ENCODE measurements at regions not wholly inside any gene's neighbourhood (a gene's known extent, or its start where the extent isn't known, plus 50 kb on each side); places are given as distances from the start of the nearest gene placed in this dataset.
"Not testable (repeated sequence)": the region's sequence is repeated elsewhere in the genome, so short reads cannot be mapped to it uniquely, and the experiment has no call there.

- DNase-seq (ENCODE audit: low read depth in 1 of 2, low spot score in 1 of 2): no peak
These were observed 388.2 kb upstream of the WWC1 start for GRCh38 chr5:167903243-167903642.

- no peak for DNase-seq (ENCODE audit: low read depth in 1 of 2, low spot score in 1 of 2)
These were observed 387.8 kb upstream of the WWC1 start for GRCh38 chr5:167903659-167904058.

- no peak for DNase-seq (ENCODE audit: low read depth in 1 of 2, low spot score in 1 of 2)
These were observed 385.3 kb upstream of the WWC1 start for GRCh38 chr5:167905919-167906853.

GRCh38 chr5:167908606-167909005, 382.8 kb upstream of the WWC1 start:
- DNase-seq (ENCODE audit: low read depth in 1 of 2, low spot score in 1 of 2): no peak

- DNase-seq (ENCODE audit: low read depth in 1 of 2, low spot score in 1 of 2): no peak
These were observed 378.3 kb upstream of the WWC1 start for GRCh38 chr5:167912941-167913665.

GRCh38 chr5:167915237-167915636, 376.2 kb upstream of the WWC1 start:
- DNase-seq (ENCODE audit: low read depth in 1 of 2, low spot score in 1 of 2): no peak

- no peak for DNase-seq (ENCODE audit: low read depth in 1 of 2, low spot score in 1 of 2)
These were observed 375.2 kb upstream of the WWC1 start for GRCh38 chr5:167916261-167916691.

- no peak for DNase-seq (ENCODE audit: low read depth in 1 of 2, low spot score in 1 of 2)
These were observed 374.7 kb upstream of the WWC1 start for GRCh38 chr5:167916706-167917105.

GRCh38 chr5:167918184-167918812, 373.1 kb upstream of the WWC1 start:
- DNase-seq (ENCODE audit: low read depth in 1 of 2, low spot score in 1 of 2): no peak

- no peak for DNase-seq (ENCODE audit: low read depth in 1 of 2, low spot score in 1 of 2)
These were observed 372.5 kb upstream of the WWC1 start for GRCh38 chr5:167918813-167919483.

- no peak for DNase-seq (ENCODE audit: low read depth in 1 of 2, low spot score in 1 of 2)
These were observed 370.9 kb upstream of the WWC1 start for GRCh38 chr5:167920589-167920988.

- DNase-seq (ENCODE audit: low read depth in 1 of 2, low spot score in 1 of 2): no peak
These were observed 369.6 kb upstream of the WWC1 start for GRCh38 chr5:167921796-167922195.

GRCh38 chr5:167923396-167923795, 368.0 kb upstream of the WWC1 start:
- DNase-seq (ENCODE audit: low read depth in 1 of 2, low spot score in 1 of 2): no peak

GRCh38 chr5:167929841-167930240, 361.6 kb upstream of the WWC1 start:
- no peak for DNase-seq (ENCODE audit: low read depth in 1 of 2, low spot score in 1 of 2)

- no peak for DNase-seq (ENCODE audit: low read depth in 1 of 2, low spot score in 1 of 2)
These were observed 356.9 kb upstream of the WWC1 start for GRCh38 chr5:167934551-167934971.

GRCh38 chr5:167936022-167936421, 355.4 kb upstream of the WWC1 start:
- no peak for DNase-seq (ENCODE audit: low read depth in 1 of 2, low spot score in 1 of 2)

GRCh38 chr5:167936944-167937634, 354.4 kb upstream of the WWC1 start:
- DNase-seq (ENCODE audit: low read depth in 1 of 2, low spot score in 1 of 2): no peak

- no peak for DNase-seq (ENCODE audit: low read depth in 1 of 2, low spot score in 1 of 2)
These were observed 353.8 kb upstream of the WWC1 start for GRCh38 chr5:167937635-167937998.

GRCh38 chr5:167939686-167940085, 351.8 kb upstream of the WWC1 start:
- DNase-seq (ENCODE audit: low read depth in 1 of 2, low spot score in 1 of 2): no peak

GRCh38 chr5:167940911-167941310, 350.5 kb upstream of the WWC1 start:
- no peak for DNase-seq (ENCODE audit: low read depth in 1 of 2, low spot score in 1 of 2)

- DNase-seq (ENCODE audit: low read depth in 1 of 2, low spot score in 1 of 2): not testable (repeated sequence)
These were observed 349.9 kb upstream of the WWC1 start for GRCh38 chr5:167941556-167941955.
